Fibroblast of skin of right biceps (primary cell): ENCODE measurements at regions not wholly inside any gene's neighbourhood (a gene's known extent, or its start where the extent isn't known, plus 50 kb on each side); places are given as distances from the start of the nearest gene placed in this dataset.
A peak's percentile ranks its signal among the peaks of the same experiment; 100 is the strongest.

ENCODE experiments used
- DNase-seq: peaks from one replicate; pipeline ENCODE4 v3.0.0-alpha.2; 2013

DNA sequence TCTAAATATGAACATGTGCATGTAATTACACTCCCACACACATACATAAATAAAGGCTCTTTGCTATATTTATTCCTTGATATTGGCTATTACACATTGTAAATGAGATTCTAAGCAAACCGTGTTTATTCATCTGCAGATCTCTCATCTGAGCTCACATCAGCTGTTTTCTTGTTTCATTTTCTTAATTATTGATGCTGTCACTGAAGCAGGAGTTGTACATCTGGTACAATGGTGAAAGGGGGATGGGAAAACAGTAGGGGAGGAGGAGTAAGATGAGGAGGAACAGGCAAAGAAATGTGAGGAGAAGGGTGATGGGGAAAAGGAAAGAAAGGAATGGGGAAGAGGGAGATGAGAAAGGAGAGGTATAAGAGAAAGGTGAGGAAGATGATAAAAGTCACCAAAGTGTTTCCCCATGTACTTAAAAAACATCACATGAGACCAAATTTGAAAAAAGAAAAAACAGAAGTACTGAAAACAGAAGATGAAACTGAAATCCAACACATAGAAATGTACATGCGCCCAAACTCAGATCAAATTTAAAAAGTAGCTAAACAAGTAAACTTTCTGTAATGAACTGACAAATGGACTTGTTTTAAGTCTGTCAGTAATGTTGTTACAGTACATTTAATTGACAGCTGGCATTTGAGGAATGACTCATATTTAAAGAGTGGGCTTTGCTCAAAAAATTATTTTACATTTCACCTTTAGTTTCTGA lies 472.2 kb downstream of the ARL4A start:
- no peak for DNase-seq

DNA sequence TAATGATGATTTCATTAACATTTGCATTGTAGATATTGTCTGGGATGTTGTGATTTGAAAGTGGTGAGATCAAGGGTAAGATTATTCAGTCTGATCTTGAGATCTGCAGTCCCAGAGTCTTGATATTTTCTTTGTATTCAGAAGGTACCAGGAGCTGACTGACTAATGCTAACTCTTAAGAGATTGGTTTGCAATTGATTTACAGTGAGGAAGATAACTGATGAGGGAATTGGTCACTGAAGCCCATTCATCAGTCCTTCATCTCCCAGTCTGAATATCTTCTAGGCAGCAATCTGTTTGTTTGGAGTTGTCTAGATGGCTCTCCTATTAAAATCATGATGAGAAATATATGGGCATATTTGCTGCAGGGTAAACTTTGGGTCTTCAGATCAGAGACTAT lies 473.7 kb downstream of the ARL4A start:
- no peak for DNase-seq

DNA sequence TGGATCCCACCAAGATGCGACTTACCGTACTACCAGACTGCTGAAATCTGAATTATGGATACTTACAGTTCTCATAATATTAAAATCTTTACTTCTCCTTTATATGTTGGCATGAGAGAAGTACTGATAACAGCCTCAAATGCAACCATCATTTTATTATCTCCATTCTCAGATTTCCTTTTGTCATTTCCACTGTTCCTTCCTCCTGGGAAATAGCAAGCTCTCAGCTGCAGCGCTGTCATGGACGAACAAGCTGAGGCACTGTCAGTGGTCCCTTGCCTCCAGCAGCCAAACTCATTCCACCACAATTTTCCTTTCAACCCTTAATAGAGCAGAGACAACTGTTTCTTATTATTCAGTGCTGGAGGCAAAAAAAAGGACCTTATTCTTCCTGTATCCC lies 478.4 kb downstream of the ARL4A start:
- no peak for DNase-seq

DNA sequence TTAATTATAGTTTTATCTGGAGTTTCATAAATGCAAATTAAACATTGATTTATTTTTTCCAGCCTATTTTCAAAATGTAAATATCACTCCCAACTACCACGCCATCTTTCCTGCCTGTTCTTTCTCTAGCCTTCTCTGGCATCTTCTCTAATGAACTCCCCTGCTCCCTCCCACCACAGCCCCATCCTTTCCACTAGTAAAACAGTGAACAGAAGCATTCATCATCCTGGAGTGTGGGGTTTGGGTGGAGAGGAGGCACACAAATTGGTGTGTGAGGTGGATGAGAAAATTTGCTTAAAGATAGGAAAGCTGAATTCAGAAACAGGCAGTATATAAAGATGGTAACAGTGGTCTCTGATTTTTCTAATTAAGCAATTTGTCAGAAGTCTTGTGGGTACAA lies 479.4 kb downstream of the ARL4A start:
- DNase-seq, result no peak

GRCh38 chr7:13169356-13169755 lies 481.9 kb downstream of the ARL4A start:
- DNase-seq, result no peak

DNA sequence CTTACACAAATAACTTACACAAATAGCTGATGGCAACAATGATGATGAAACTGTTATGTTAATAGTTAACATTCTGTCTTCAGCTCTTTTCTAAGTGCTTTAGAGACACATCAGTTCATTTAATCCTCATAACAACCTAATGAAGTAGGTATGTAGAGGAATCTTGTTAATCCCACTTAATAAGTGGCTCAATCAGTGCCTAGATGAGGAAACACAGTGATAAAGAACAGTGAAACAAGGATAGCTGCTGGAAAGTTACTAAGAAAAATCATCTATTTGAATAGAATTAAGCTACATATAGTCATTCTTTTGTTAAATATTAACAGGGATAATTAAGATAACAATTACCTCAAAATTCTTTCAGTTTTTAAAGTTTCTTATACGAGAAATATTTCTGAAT lies 487.6 kb downstream of the ARL4A start:
- DNase-seq, result no peak

- no peak for DNase-seq
Observed at GRCh38 chr7:13179011-13179582, 491.7 kb downstream of the ARL4A start.

GRCh38 chr7:13179775-13180523 lies 492.5 kb downstream of the ARL4A start:
- DNase-seq, result peak; percentile 3

DNA sequence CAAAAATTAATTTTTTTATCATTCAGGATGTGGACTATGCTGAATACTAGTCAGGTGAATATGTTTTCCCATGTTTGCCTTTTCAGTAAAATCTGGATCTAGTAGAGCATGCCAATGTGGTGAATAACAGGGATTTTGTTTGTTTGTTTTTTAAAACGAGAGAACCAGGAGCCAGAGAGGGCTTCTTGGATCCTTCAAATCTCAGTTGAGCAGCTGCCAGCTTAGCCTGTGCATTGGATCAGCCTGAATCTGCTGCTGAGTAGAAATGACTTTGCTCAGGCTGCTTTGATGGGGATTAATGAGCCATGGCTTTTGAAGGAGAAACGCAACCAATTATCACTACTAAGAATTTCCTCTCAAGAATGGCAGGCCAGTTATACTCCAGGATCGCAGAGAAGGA lies 493.8 kb downstream of the ARL4A start:
- no peak for DNase-seq

DNA sequence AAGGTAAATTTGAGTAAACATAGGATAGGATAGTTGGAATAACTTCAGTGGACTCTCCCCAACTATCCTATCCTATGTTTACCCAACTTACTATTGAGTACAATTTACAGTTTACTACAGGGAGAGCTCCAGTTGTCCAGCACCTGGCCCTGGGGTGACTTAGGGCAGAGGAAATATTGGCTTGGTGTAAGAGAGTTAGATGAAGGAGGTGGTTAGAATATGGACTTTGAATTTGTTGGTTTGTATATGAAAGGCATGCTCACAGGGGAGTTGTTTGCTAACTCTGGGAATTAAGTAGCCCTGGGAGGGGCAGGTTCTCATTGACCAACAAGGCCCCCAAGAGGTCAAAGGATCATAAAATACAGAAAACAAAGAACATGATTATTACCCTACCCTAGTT lies 497.7 kb downstream of the ARL4A start:
- no peak for DNase-seq

- no peak for DNase-seq
Observed at GRCh38 chr7:13188236-13188805, 500.9 kb downstream of the ARL4A start.

DNA sequence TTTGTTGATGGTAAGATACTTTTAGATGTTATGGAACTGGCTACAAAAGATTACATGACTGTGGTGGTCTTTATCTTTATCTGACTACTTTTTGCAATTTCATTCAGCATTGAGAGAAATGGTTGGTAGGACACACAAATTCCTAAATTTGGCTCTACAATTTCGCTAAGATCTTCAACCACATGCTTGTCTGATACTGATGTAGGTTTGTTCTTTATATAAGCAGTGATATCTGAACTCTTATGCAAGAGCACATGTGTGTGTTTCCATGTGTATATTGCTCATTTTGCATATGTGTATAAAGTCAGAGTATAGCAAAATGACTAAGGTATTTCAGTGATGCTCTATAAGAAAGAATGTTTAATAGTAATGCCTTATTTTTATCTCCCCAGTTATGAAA lies 501.5 kb downstream of the ARL4A start:
- no peak for DNase-seq

DNA sequence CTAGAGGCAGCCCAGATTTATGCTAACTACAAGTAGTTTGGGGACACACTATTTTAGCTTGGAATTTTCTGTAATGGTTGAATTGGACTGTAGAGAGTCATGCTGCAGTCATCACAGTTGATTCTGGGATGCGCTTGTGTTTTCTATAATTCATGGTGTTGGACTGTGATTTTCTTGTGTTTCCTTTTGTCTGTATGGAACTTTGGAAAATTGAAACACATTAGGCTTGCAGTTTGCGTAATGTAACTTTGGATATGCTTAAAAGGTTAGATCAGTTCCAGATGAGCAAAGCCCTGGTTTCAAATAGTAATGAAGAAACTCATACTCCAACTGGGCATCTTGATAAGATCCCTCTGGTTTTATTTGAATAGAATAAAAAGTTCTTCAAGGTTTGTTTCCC lies 502.2 kb downstream of the ARL4A start:
- no peak for DNase-seq

DNA sequence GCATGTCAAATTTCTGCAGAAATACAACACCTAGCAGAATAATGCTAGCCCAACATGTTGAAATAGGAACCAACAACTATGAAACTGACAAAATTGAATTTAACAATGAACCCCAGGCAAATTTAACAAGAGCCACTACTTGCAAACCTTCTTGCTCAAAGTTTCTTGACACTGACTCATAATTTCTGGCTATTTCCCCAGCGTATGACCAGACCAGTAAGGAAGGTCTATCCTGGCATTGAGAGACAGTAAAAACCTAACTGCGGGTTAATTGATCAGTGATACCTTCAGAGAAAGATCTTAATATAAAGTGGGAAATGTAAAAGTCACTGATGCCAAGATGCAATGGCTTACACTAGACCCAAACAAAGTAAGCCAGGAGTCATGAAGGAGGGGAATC lies 510.1 kb downstream of the ARL4A start:
- DNase-seq, result peak; percentile 43

GRCh38 chr7:13198036-13198435 lies 510.6 kb downstream of the ARL4A start:
- peak; percentile 20 for DNase-seq

DNA sequence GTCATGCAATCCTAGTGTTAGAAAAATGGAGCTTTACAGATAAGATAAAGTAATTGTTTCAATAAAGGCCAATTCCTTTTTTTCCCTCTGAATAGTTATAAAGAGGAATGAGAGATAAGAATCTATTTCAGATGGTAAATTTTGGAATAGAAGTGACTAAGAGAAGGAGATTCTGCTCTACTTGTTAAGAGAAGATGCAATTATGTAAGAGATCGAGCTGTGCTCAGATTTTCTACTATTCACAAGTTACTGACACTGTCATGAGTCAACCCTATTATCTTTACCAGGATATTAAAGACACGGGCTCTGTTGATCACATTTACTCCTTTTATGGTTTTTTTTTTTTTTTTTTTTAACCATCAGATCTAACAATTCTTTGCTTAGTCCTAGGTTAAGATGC lies 511.3 kb downstream of the ARL4A start:
- DNase-seq, result peak; percentile 43

DNA sequence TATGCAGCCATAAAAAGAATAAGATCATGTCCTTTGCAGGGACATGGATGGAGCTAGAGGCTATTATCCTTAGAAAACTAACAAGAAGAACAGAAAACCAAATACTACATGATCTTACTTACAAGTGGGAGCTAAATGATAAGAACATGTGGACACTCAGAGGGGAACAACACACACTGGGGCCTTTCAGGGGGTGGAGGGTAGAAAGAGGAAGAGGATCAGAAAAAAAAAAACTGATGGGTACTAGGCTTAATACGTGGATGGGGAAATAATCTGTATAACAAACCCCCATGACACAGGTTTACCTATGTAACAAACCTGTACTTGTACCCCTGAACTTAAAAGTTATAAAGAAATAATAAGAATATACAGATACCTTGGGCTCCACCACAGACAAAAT lies 514.2 kb downstream of the ARL4A start:
- no peak for DNase-seq

GRCh38 chr7:13217768-13218167 lies 530.3 kb downstream of the ARL4A start:
- DNase-seq, result peak; percentile 15

DNA sequence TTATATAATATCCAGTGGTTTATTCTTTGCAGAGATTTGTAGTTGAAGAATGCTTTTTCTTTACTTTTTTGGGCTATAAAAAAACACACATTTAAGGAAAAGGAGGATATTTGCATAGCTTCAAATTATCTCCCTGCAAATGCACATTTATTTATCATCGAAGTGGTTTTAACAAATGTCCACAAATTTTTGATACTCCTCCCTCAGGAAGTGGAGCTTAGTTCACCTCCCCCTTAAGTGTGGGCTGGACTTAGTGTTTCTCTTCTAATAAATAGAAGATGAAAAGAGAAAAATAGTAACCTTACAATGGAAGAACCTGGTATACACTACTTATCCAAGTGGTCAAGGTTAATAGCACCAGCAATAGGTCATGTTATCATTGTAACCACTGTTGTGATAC lies 537.6 kb downstream of the ARL4A start:
- DNase-seq, result no peak

DNA sequence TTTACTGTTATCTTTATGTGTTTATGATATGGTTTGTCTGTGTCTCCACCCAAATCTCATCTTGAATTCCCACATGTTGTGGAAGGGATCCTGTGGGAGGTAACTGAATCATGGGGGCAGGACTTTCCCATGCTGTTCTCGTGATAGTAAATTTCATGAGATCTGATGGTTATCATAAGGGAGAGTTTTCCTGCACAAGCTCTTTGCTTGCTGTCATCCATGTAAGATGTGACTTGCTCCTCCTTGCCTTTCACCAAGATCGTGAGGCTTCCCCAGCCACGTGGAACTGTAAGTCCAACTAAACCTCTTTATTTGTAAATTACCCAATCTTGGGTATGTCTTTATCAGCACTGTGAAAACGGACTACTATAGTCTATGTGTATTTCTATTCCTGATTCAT lies 539.0 kb downstream of the ARL4A start:
- DNase-seq, result no peak

DNA sequence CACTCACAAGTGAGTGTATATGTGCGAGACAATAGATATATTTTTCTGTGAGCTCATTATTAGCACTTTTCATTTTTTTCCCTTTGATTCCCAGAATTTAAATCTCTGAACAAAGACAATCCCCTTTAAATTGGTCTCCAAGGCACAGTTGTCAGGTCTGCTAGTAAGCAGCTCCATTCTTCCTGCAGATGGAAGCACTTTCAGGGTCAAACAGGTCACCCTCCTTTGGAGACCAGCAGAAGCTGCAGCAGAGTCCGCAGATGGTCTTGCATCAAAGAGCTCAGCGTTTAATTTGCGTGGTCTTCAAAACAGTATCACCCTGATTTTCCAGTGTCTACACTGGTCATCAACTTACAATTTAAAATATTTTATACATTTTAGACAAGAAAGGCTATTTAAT lies 543.8 kb downstream of the ARL4A start:
- no peak for DNase-seq

GRCh38 chr7:13235436-13235835 lies 548.0 kb downstream of the ARL4A start:
- DNase-seq, result no peak

DNA sequence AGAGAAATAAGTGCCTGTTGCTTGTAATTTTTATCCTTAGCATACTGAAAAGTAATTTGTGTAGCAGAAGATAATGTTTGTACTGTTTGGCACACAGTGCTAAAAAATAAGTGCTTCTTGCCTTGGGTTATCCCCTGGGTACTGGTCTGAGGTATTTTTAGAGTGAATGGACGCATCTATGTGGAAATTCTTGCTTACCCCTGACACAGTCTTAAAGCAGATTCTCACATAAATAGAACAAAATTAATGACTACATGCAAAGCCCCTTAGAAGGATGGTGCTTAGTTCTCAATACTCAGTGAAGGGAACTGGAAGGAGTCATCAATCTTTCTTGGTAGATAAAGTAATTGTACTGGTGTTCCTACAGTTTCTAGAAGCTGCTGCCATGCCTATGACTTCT lies 548.6 kb downstream of the ARL4A start:
- no peak for DNase-seq

GRCh38 chr7:13240349-13240748 lies 552.9 kb downstream of the ARL4A start:
- DNase-seq, result peak; percentile 74
